Stimulated activated CD4-positive, alpha-beta T cell treated with anti-CD3 and anti-CD28 coated beads, Interleukin-12 subunit alpha, Interleukin-12 subunit beta, amount 100 ng/mL, for 4 hours (primary cell): ENCODE measurements at regions not wholly inside any gene's neighbourhood (a gene's known extent, or its start where the extent isn't known, plus 50 kb on each side); places are given as distances from the start of the nearest gene placed in this dataset.
A peak's percentile ranks its signal among the peaks of the same experiment; 100 is the strongest.

Experiments
- DNase-seq: peaks from one replicate; pipeline ENCODE4 v3.0.0-alpha.2; 2020

GRCh38 chr12:93157279-93157678 is 220.4 kb upstream of the NUDT4 start:
- no peak for DNase-seq

- no peak for DNase-seq
Measured at GRCh38 chr12:93158065-93158843, 219.5 kb upstream of the NUDT4 start.

DNA sequence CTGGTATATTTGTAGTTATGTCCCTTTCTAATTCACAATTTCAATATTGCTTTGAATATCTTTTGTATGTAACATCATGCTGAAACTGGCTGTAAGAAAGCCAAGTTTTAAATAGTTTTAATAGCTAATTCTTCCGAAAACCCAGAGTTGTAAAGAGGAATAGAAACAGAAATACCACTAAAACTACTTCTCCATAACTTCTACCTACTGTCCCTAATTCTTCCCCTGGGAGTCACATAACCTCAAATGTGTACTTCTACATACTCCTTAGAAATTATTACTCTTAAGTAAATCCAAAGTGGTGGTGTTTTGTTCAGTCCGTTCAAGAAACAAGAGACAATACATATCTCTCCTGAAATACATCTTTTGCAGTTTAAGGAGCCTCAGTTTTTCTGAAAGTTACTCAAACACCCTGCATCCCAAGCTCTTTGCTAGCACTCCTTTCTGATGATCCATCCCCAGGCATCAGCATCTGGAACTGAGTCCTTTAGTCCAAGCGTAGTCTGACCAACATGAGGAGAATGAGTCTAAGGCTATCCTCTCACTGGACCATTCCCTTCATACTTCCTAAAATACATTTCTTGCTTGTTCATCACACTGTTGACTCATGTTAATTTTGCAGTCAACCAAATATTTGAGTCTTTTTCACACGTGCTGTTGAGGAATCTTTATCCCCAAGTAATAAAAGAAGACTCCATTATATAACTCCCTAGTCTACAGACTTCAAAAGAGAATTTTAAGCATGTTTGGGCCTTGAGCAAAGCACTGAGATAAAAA is 214.3 kb upstream of the NUDT4 start:
- no peak for DNase-seq

DNA sequence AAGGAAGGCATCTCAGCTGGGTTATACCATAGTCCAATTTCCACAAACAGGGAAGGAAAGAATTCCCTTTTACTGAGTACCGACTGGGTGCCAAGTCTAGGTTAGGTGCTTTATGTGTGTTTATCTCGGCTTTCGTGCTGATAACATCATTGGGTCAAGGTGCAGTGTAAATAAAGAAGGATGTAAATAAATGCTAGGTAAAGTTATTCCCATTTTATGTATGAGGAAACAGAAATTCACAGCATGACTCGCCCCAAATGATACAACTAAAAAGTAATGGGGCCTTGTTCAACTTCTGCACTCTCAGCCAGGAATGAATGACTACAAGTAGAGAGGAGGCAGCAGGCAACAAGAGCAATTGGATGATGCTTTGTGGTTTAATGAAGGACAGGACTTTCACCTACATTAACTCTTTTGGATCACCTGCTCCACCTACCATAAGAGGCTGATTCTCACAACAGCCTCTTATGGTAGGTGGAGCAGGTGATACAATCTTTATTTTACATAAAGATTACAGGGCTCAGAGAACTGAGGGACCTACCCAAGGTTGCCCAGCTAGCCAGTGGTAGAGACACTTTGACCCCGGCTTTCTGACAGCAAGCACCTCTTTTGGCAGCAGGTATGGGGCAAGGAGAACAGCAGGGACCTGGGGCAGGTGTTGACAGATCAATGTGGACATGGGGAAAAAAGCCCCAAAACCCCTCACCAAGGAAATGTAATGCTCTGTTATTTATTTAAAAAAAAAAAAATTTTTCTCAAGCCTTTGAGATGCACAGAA is 213.4 kb upstream of the NUDT4 start:
- no peak for DNase-seq

GRCh38 chr12:93165384-93165932 is 212.3 kb upstream of the NUDT4 start:
- DNase-seq: no peak

- no peak for DNase-seq
Measured at GRCh38 chr12:93166541-93167307, 211.0 kb upstream of the NUDT4 start.

GRCh38 chr12:93167331-93167730 is 210.4 kb upstream of the NUDT4 start:
- DNase-seq: no peak

DNA sequence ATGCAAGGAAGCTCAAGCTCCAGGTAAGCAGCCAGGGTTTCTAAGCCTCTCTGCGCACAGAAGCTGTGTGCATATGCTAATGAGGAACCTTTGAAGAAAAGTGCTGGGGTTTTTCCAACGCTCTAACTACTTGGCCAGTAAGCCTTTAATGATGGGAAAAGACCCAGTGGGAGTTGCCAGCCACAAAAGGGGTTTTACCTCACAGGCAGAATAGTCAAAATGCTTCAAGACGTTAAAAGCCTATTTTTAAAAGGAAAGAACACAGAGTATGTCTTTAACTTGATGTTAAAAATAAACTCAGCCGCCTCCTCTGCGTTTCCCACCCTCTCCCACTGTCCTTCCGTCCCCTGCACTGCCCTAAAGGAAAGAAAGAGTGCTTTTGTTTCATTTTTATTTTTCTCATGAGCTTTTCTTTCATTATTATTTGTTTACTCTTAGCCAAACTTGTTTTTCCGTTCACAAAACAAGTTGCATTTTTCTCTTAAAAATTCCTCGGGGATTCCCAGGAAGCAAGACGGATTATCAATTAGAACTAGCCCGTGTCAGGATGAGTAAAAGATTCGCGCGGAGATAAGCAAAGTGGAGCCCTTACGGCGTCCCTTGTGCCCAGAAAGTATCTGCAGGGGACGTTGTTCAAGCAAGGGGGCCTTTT is 209.8 kb upstream of the NUDT4 start:
- peak; percentile 11 for DNase-seq

DNA sequence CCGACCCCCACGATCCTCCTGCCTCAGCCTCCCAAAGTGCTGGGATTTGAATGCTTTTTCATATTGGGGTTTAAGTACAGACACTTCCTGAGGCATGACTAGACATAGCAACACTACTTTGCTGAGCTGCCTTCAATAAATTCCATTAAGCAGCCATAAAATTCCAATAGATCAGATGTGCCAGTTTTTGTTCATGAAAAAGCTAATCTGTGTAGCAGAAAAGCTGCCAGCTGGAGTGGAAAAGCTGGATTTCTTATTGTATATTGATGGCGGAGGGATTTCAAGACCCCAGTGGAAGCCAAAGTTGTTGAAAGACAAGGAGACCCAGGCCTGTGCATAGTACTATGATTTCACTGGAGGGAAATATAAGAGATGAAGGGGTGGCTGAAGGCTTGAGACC is 209.0 kb upstream of the NUDT4 start:
- DNase-seq: no peak

DNA sequence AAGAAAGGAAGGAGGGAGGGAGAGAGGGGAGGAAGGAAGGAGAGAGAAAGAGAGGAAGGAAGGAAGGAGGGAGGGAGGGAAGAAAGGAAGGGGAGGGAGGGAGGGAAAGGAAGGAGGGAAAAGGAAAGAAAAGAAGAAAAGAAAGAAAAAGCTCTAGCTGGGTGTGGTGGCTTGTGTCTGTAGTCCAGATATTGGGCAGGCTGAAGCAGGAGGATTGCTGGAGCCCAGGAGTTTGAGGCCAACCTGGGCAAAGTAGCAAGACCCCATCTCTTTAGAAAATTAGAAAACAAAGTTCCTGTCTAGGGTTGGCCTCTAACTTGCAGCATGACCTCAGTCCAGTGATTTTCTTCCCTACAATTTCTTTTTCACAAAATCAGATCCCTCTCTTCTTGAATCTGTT is 208.2 kb upstream of the NUDT4 start:
- DNase-seq: no peak

- DNase-seq: no peak
Measured at GRCh38 chr12:93170928-93171327, 206.8 kb upstream of the NUDT4 start.

- no peak for DNase-seq
Measured at GRCh38 chr12:93173178-93173957, 204.4 kb upstream of the NUDT4 start.

- no peak for DNase-seq
Measured at GRCh38 chr12:93174048-93174447, 203.7 kb upstream of the NUDT4 start.

GRCh38 chr12:93174473-93174872 is 203.3 kb upstream of the NUDT4 start:
- no peak for DNase-seq

DNA sequence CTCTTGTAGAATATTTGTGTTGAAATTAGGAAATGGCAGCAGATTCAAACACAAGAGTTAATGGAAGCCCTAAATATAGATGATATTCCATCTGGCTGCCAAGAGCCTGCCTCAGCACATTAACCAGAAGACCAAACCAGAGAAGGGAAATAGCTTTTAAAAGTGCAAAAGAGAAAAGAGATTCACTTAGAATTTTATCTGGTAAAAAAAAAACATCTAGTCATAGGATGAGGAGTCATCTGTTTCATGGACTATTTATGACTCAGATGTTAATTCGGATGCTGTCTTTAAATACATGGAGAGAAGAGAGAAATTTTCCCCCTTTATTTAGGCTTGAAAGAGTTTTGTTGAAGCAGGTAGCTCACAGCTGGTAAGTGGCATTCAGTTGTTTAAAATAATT is 201.6 kb upstream of the NUDT4 start:
- DNase-seq: no peak

DNA sequence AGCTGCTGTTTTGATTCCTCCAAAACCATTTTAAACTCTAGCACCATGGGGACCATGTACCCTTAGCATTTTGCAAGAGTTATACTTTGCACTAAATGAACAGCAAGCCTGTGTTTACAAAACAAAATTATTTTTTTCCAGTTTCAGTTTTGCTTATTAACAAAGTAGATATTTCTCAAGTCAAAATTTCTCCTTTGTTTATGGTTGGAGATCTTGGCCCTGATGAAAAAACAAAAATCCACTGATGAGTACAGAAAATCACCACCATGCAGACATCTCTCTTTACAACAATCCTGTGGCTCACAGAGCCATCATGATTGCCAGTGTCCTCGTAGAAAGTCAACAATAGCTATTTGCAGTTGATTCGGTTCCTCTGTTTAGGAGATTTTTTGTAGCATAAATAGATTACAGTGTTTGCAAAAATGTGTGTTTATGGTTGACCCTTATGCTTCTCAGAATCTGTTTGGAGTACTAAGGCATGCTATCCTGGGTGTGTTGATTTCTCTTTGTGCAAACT is 201.1 kb upstream of the NUDT4 start:
- DNase-seq: no peak

DNA sequence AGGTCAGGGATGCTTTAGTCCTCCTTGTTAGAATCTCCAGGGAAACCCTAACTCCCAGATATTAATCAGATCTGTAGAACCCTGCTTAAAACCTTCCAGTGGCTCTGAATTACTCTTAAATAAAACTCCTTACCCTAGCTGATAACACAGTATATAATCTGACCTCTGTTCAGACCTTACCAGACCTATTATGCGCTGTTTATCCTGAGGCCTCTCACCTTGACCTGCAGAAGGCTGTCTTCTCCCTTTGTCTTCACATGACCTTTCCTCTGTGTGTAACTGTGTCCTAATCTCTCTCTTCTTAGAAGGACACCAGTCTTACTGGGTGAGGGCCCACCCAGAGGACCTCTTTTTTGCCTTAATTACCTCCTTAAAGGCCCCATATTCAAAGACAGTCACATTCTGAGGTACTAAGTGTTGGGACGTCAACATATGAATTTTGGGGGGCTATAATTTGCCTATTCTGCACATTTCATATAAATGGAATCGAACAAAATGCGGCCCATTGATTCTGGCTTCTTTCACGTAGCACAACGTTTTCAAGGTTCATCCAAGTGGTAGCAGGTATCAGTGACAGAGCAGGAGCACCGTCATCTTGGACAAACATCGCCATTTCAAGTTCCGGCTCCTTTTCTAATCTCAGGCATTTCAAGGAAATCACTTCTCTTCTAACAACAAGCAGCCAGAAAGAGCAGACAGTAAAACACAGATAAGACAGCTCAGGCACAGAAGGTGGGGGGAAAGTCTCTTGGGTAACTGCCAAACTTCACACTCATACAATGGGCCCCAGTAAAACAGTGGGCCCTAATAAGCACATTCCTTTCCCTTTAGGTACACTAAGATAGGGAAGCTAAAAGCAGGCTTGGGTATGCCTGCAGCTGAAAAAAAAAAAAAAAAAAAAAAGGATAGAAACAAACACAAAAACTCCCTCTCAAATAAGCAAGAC is 200.2 kb upstream of the NUDT4 start:
- DNase-seq: no peak

DNA sequence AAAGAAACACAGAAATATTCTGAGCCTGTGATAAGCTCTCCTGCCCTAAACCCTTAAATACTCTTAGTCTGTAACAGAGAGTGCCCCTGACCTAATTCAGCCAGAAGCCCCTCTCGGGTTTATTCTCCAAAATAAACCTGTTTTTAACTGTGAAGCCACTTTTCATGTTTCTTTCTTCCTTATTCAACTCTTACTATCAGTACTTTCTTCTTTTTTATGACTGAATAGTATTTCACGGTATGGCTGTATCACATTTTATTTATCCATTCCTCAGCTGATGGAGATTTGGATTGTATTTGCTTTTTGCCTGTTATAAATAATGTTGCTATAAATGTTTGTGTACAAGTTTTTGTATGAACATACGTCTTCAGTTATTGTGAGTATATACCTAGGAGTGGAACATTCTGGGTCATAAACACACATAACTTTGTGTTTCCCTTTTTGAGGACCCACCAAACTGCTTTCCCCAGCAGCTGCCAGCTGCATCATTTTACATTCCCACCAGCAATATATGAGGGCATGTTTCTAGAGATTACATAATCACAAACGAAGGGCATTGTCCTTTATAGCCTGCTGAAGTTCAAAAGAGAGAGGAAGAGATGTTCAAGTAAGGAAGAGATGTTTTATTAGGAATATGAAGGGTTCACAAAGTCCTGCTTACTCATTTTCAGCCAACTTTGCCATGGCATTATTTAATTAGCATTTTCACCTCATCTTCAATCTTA is 199.4 kb upstream of the NUDT4 start:
- no peak for DNase-seq

DNA sequence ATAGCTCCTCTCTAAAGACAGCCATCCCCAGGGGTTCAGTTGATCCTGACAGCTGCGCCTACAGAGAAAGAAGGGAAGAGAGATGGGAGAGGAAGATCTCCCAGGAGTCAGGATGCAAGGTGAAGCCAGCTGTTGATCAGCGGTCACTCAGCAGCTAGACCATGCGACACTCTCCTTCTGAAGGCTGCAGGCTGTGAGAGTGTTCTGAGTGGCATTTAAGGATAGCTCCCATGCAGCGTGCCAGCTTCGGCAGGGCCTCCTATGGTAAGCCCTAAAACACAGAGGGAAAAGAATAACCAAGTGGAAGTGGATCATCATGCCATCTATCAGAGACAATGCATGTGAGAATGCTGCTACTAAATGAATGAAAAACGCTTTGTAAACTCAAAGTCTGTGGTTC is 197.9 kb upstream of the NUDT4 start:
- DNase-seq: no peak
